Fibroblast of pulmonary artery (primary cell): ENCODE measurements at regions not wholly inside any gene's neighbourhood (a gene's known extent, or its start where the extent isn't known, plus 50 kb on each side); places are given as distances from the start of the nearest gene placed in this dataset.

Source experiments
- DNase-seq: peaks from one replicate; pipeline ENCODE4 v3.0.0-alpha.2; 2010; ENCODE audit warnings: low read depth
- H3K4me3 ChIP-seq: replicated peaks from 2 replicates; pipeline ENCODE4 v1.5.1; 2011; ENCODE audit warnings: low read depth, mild to moderate bottlenecking, control low read depth, low read length, moderate library complexity
- CTCF ChIP-seq: IDR thresholded peaks from 2 replicates; pipeline ENCODE4 v1.5.1; 2011; ENCODE audit warnings: mild to moderate bottlenecking, control low read depth, low read length, inconsistent platforms; ENCODE audit errors: missing control alignments

- no peak for TF ChIP-seq CTCF
- no peak overlapping the region for H3K4me3 ChIP-seq
- no peak for DNase-seq
Observed at GRCh38 chrX:39020051-39020669, 218.9 kb downstream of the MID1IP1 start.

GRCh38 chrX:39022106-39022505 lies 220.8 kb downstream of the MID1IP1 start:
- no peak for TF ChIP-seq CTCF
- no peak overlapping the region for H3K4me3 ChIP-seq
- DNase-seq: no peak

- no peak overlapping the region for H3K4me3 ChIP-seq
- DNase-seq: no peak
- TF ChIP-seq CTCF: no peak
Observed at GRCh38 chrX:39029221-39029620, 228.0 kb downstream of the MID1IP1 start.

GRCh38 chrX:39030636-39031035 lies 229.4 kb downstream of the MID1IP1 start:
- no peak for DNase-seq
- H3K4me3 ChIP-seq: no peak overlapping the region
- no peak for TF ChIP-seq CTCF

GRCh38 chrX:39039890-39040289 lies 238.6 kb downstream of the MID1IP1 start:
- H3K4me3 ChIP-seq: no peak overlapping the region
- DNase-seq: no peak
- TF ChIP-seq CTCF: no peak

- no peak for TF ChIP-seq CTCF
- H3K4me3 ChIP-seq: no peak overlapping the region
- DNase-seq: no peak
Observed at GRCh38 chrX:39043838-39044550, 242.7 kb downstream of the MID1IP1 start.

GRCh38 chrX:39047174-39047573 lies 245.9 kb downstream of the MID1IP1 start:
- TF ChIP-seq CTCF: no peak

More at GRCh38 chrX:39047174-39047573, 245.9 kb downstream of the MID1IP1 start:
- no peak for DNase-seq
- H3K4me3 ChIP-seq: no peak overlapping the region
